HCT116 (cell line): ENCODE measurements at regions not wholly inside any gene's neighbourhood (a gene's known extent, or its start where the extent isn't known, plus 50 kb on each side); places are given as distances from the start of the nearest gene placed in this dataset.

Experiments used
- CEBPB ChIP-seq: IDR thresholded peaks from 2 replicates; pipeline ENCODE4 v1.6.1; 2012; ENCODE audit warnings: low read depth
- CTCF ChIP-seq, 3 experiments: fragments of 200-600 bp in 1 of 3; sonication (generic) in 1 of 3; IDR thresholded peaks in 2 of 3; conservative IDR thresholded peaks in 1 of 3; 2 replicates each; pipeline ENCODE4 v1.5.1; 2012 to 2017; ENCODE audit warnings: low read depth in 2 of 3, low read length in 2 of 3, antibody characterized with exemption in 1 of 3, borderline replicate concordance in 1 of 3, control low read depth in 1 of 3, mild to moderate bottlenecking in 1 of 3, mixed read lengths in 1 of 3, mixed run types in 1 of 3, moderate library complexity in 1 of 3; ENCODE audit not compliant: insufficient read depth in 1 of 3
- EZH2 ChIP-seq: fragments of 200-600 bp; sonication (generic); IDR thresholded peaks from 2 replicates; pipeline ENCODE4 v1.6.1; 2017; ENCODE audit warnings: antibody characterized with exemption, mixed run types
- EZH2phosphoT487 ChIP-seq: fragments of 200-600 bp; IDR thresholded peaks from 2 replicates; pipeline ENCODE4 v1.6.1; 2018; ENCODE audit warnings: antibody characterized with exemption, borderline replicate concordance
- FOSL1 ChIP-seq: IDR thresholded peaks from 2 replicates; pipeline ENCODE4 v1.6.1; 2012; ENCODE audit warnings: low read depth
- JUND ChIP-seq: IDR thresholded peaks from 2 replicates; pipeline ENCODE4 v1.6.1; 2012
- POLR2AphosphoS5 ChIP-seq: IDR thresholded peaks from 2 replicates; pipeline ENCODE4 v1.6.1; 2011; ENCODE audit warnings: mild to moderate bottlenecking, low read depth, low read length, moderate library complexity
- RAD21 ChIP-seq: IDR thresholded peaks from 2 replicates; pipeline ENCODE4 v1.6.1; 2012; ENCODE audit warnings: low read depth, mild to moderate bottlenecking
- REST ChIP-seq: IDR thresholded peaks from 2 replicates; pipeline ENCODE4 v1.6.1; 2012; ENCODE audit warnings: low read depth
- YY1 ChIP-seq: IDR thresholded peaks from 2 replicates; pipeline ENCODE4 v1.6.1; 2011; ENCODE audit warnings: low read length, low read depth, moderate library complexity, mild to moderate bottlenecking; ENCODE audit not compliant: insufficient replicate concordance; ENCODE audit errors: extremely low read depth
- ZBTB33 ChIP-seq: IDR thresholded peaks from 2 replicates; pipeline ENCODE4 v1.6.1; 2011; ENCODE audit warnings: mild to moderate bottlenecking, low read length, moderate library complexity; ENCODE audit not compliant: insufficient replicate concordance; ENCODE audit errors: extremely low read depth
- ZFX ChIP-seq: fragments of 450-650 bp; IDR thresholded peaks from 2 replicates; pipeline ENCODE4 v1.6.1; 2017
- TF ChIP-seq, protein P1 (sequence below): IDR thresholded peaks from 2 replicates; pipeline ENCODE4 v1.6.1; 2012

DNA sequence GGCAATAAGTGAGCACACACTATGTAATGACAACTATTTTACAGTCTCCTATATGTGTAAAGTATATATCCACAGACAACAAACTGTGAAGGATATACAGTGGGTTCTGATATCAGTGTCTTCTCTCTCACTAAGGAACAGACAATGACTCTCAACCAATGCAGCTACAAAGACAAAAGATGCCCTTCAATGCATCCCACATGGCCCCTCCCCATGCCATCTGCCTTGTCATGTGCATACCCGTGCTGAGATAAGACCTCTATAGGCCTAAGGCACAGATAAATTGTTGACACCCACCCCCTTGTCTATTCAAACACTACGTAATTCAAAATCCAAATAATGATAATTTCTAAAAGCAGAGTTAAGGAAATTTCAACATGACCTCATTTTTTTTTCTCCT lies 1123.5 kb upstream of the MAP3K7 start:
- no peak for TF ChIP-seq FOSL1
- TF ChIP-seq POLR2AphosphoS5, result no peak
- no peak for TF ChIP-seq EZH2phosphoT487
- no peak for TF ChIP-seq REST
- no peak for TF ChIP-seq JUND
- no peak for TF ChIP-seq ZBTB33
- no peak for TF ChIP-seq CTCF (IDR thresholded peaks at IDR 0.05 in 2 of 3, conservative IDR thresholded peaks at IDR 0.05 in 1 of 3; ENCODE audit: borderline replicate concordance in 1 of 3, insufficient read depth in 1 of 3, low read depth in 2 of 3, low read length in 2 of 3)
- no peak for TF ChIP-seq ZFX
- TF ChIP-seq, protein P1, sequence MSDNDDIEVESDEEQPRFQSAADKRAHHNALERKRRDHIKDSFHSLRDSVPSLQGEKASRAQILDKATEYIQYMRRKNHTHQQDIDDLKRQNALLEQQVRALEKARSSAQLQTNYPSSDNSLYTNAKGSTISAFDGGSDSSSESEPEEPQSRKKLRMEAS, result no peak
- no peak for TF ChIP-seq RAD21
- TF ChIP-seq EZH2, result no peak
- TF ChIP-seq CEBPB, result no peak
- TF ChIP-seq YY1, result no peak
